ENCODE measurements at regions not wholly inside any gene's neighbourhood (a gene's known extent, or its start where the extent isn't known, plus 50 kb on each side); places are given as distances from the start of the nearest gene placed in this dataset.

GRCh38 chr6:14999106-14999505, 246.8 kb upstream of the JARID2 start:
- H3K4me3 Mint-ChIP-seq = no peak overlapping the region
- ATAC-seq (no peak), DNase-seq (ENCODE audit: low spot score) (no peak)
- H3K27ac Mint-ChIP-seq = no peak overlapping the region
- Histone ChIP-seq H3K27me3 (ENCODE audit: insufficient read depth) (no peaks in the 10 kb centered on the region), H3K4me2 (no peak overlapping the region), H4K20me1 (replicated peaks; ENCODE audit: insufficient read depth) (no peaks in the 10 kb centered on the region), H3K9me2 (ENCODE audit: insufficient read depth) (no peaks in the 10 kb centered on the region), H3K36me3 (ENCODE audit: insufficient read depth) (0 out of 2 replicates have a peak, but pooled peaks cover 8% of the 10 kb centered on the region), H3K4me1 (ENCODE audit: insufficient read depth) (peaks cover 3% of the 10 kb centered on the region; the same call in 1 of the 2 replicates), H3K27ac (ENCODE audit: low read depth) (no peak overlapping the region), H2AFZ (no peak overlapping the region), H3K79me2 (replicated peaks; ENCODE audit: insufficient read depth) (peaks cover 8% of the 10 kb centered on the region; the same call in 1 of the 2 replicates), H3F3A (replicated peaks; ENCODE audit: low read depth) (0 out of 2 replicates have a peak, but pooled peaks cover 8% of the 10 kb centered on the region), H3K4me3 (no peak overlapping the region)
- H3K27me3 Mint-ChIP-seq (ENCODE audit: insufficient read depth, low read depth, poor library complexity) = no peaks in the 10 kb centered on the region
- TF ChIP-seq, protein P1, sequence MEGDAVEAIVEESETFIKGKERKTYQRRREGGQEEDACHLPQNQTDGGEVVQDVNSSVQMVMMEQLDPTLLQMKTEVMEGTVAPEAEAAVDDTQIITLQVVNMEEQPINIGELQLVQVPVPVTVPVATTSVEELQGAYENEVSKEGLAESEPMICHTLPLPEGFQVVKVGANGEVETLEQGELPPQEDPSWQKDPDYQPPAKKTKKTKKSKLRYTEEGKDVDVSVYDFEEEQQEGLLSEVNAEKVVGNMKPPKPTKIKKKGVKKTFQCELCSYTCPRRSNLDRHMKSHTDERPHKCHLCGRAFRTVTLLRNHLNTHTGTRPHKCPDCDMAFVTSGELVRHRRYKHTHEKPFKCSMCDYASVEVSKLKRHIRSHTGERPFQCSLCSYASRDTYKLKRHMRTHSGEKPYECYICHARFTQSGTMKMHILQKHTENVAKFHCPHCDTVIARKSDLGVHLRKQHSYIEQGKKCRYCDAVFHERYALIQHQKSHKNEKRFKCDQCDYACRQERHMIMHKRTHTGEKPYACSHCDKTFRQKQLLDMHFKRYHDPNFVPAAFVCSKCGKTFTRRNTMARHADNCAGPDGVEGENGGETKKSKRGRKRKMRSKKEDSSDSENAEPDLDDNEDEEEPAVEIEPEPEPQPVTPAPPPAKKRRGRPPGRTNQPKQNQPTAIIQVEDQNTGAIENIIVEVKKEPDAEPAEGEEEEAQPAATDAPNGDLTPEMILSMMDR (conservative IDR thresholded peaks at IDR 0.05; ENCODE audit: low read depth in 2 of 2) = no peak
- TF ChIP-seq, protein P2, sequence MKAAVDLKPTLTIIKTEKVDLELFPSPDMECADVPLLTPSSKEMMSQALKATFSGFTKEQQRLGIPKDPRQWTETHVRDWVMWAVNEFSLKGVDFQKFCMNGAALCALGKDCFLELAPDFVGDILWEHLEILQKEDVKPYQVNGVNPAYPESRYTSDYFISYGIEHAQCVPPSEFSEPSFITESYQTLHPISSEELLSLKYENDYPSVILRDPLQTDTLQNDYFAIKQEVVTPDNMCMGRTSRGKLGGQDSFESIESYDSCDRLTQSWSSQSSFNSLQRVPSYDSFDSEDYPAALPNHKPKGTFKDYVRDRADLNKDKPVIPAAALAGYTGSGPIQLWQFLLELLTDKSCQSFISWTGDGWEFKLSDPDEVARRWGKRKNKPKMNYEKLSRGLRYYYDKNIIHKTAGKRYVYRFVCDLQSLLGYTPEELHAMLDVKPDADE (IDR thresholded peaks at IDR 0.05) = no peak
- TF ChIP-seq NANOG (IDR thresholded peaks at IDR 0.05; ENCODE audit: borderline replicate concordance) = no peak
- TF ChIP-seq ZNF331 (CRISPR knock-in tag; IDR thresholded peaks at IDR 0.05; ENCODE audit: low read depth) = no peak
- TF ChIP-seq EZH2phosphoT487 (IDR thresholded peaks at IDR 0.05; ENCODE audit: unreplicated experiment) = no peak
- no peak for TF ChIP-seq POLR2AphosphoS5 (IDR thresholded peaks at IDR 0.05; ENCODE audit: low read depth)
- TF ChIP-seq, protein P3, sequence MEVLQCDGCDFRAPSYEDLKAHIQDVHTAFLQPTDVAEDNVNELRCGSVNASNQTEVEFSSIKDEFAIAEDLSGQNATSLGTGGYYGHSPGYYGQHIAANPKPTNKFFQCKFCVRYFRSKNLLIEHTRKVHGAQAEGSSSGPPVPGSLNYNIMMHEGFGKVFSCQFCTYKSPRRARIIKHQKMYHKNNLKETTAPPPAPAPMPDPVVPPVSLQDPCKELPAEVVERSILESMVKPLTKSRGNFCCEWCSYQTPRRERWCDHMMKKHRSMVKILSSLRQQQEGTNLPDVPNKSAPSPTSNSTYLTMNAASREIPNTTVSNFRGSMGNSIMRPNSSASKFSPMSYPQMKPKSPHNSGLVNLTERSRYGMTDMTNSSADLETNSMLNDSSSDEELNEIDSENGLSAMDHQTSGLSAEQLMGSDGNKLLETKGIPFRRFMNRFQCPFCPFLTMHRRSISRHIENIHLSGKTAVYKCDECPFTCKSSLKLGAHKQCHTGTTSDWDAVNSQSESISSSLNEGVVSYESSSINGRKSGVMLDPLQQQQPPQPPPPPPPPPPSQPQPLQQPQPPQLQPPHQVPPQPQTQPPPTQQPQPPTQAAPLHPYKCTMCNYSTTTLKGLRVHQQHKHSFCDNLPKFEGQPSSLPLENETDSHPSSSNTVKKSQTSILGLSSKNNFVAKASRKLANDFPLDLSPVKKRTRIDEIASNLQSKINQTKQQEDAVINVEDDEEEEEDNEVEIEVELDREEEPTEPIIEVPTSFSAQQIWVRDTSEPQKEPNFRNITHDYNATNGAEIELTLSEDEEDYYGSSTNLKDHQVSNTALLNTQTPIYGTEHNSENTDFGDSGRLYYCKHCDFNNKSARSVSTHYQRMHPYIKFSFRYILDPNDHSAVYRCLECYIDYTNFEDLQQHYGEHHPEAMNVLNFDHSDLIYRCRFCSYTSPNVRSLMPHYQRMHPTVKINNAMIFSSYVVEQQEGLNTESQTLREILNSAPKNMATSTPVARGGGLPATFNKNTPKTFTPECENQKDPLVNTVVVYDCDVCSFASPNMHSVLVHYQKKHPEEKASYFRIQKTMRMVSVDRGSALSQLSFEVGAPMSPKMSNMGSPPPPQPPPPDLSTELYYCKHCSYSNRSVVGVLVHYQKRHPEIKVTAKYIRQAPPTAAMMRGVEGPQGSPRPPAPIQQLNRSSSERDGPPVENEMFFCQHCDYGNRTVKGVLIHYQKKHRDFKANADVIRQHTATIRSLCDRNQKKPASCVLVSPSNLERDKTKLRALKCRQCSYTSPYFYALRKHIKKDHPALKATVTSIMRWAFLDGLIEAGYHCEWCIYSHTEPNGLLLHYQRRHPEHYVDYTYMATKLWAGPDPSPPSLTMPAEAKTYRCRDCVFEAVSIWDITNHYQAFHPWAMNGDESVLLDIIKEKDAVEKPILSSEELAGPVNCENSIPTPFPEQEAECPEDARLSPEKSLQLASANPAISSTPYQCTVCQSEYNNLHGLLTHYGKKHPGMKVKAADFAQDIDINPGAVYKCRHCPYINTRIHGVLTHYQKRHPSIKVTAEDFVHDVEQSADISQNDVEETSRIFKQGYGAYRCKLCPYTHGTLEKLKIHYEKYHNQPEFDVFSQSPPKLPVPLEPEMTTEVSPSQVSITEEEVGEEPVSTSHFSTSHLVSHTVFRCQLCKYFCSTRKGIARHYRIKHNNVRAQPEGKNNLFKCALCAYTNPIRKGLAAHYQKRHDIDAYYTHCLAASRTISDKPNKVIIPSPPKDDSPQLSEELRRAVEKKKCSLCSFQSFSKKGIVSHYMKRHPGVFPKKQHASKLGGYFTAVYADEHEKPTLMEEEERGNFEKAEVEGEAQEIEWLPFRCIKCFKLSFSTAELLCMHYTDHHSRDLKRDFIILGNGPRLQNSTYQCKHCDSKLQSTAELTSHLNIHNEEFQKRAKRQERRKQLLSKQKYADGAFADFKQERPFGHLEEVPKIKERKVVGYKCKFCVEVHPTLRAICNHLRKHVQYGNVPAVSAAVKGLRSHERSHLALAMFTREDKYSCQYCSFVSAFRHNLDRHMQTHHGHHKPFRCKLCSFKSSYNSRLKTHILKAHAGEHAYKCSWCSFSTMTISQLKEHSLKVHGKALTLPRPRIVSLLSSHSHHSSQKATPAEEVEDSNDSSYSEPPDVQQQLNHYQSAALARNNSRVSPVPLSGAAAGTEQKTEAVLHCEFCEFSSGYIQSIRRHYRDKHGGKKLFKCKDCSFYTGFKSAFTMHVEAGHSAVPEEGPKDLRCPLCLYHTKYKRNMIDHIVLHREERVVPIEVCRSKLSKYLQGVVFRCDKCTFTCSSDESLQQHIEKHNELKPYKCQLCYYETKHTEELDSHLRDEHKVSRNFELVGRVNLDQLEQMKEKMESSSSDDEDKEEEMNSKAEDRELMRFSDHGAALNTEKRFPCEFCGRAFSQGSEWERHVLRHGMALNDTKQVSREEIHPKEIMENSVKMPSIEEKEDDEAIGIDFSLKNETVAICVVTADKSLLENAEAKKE (CRISPR knock-in tag; IDR thresholded peaks at IDR 0.05) = no peak
- no peak for TF ChIP-seq STAT1 (IDR thresholded peaks at IDR 0.05; ENCODE audit: unreplicated experiment)
- TF ChIP-seq REST (IDR thresholded peaks at IDR 0.05; ENCODE audit: unreplicated experiment) = no peak
- TF ChIP-seq ZNF114 (CRISPR knock-in tag; IDR thresholded peaks at IDR 0.05) = no peak
- no peak for TF ChIP-seq EZH2 (IDR thresholded peaks at IDR 0.05; ENCODE audit: low read depth, unreplicated experiment)
- TF ChIP-seq CREB1 (CRISPR knock-in tag; IDR thresholded peaks at IDR 0.05; ENCODE audit: low read depth) = no peak
- TF ChIP-seq JUNB (IDR thresholded peaks at IDR 0.05; ENCODE audit: unreplicated experiment) = no peak
- H3K36me3 Mint-ChIP-seq (ENCODE audit: low read depth) = peaks cover 8% of the 10 kb centered on the region; the same call in 1 of the 3 replicates
- H3K4me1 Mint-ChIP-seq = no peaks in the 10 kb centered on the region
- H3K9me3 Mint-ChIP-seq = no peaks in the 10 kb centered on the region; the same call in 2 of the 3 replicates
